Smooth muscle cell (in vitro differentiated cells): ENCODE measurements at regions not wholly inside any gene's neighbourhood (a gene's known extent, or its start where the extent isn't known, plus 50 kb on each side); places are given as distances from the start of the nearest gene placed in this dataset.

Source experiments
- DNase-seq: peaks from one replicate; lab custom pipeline; 2025; ENCODE audit not compliant: unreplicated experiment; lab: John Stamatoyannopoulos, UW
- H2AFZ ChIP-seq: fragments of 200-600 bp; sonication (generic); 2 replicates; pipeline ENCODE4 v1.6.0; 2016; ENCODE audit warnings: antibody characterized with exemption, low read depth, mild to moderate bottlenecking
- H3F3A ChIP-seq: fragments of 200-600 bp; sonication (generic); 2 replicates; pipeline ENCODE4 v1.6.0; 2017; ENCODE audit warnings: antibody characterized with exemption, low read depth
- H3K27ac ChIP-seq: fragments of 200-600 bp; sonication (generic); 2 replicates; pipeline ENCODE4 v1.5.1; 2016; ENCODE audit warnings: low read depth, mild to moderate bottlenecking
- H3K27me3 ChIP-seq: fragments of 200-600 bp; sonication (generic); 2 replicates; pipeline ENCODE4 v1.6.1; 2016; ENCODE audit warnings: low read depth, mild to moderate bottlenecking
- H3K36me3 ChIP-seq: fragments of 200-600 bp; sonication (generic); 2 replicates; pipeline ENCODE4 v1.5.1; 2016; ENCODE audit warnings: low read depth
- H3K4me1 ChIP-seq: fragments of 200-600 bp; sonication (generic); 2 replicates; pipeline ENCODE4 v1.5.1; 2016; ENCODE audit warnings: low read depth
- H3K4me2 ChIP-seq: fragments of 200-600 bp; sonication (generic); 2 replicates; pipeline ENCODE4 v1.6.0; 2016; ENCODE audit warnings: mild to moderate bottlenecking
- H3K4me3 ChIP-seq: fragments of 200-600 bp; sonication (generic); 2 replicates; pipeline ENCODE4 v1.5.1; 2016; ENCODE audit warnings: mild to moderate bottlenecking
- H3K79me2 ChIP-seq: fragments of 200-600 bp; sonication (generic); 2 replicates; pipeline ENCODE4 v1.6.0; 2016; ENCODE audit warnings: low read depth, mild to moderate bottlenecking
- H3K9ac ChIP-seq: fragments of 200-600 bp; sonication (generic); 2 replicates; pipeline ENCODE4 v1.6.0; 2016; ENCODE audit warnings: low read depth
- H3K9me3 ChIP-seq: fragments of 200-600 bp; sonication (generic); replicated peaks from 2 replicates; pipeline ENCODE4 v1.5.1; 2016; ENCODE audit warnings: low read depth
- H4K20me1 ChIP-seq: fragments of 200-600 bp; sonication (generic); 2 replicates; pipeline ENCODE4 v1.6.0; 2016; ENCODE audit warnings: low read depth
- CTCF ChIP-seq: fragments of 200-600 bp; sonication (generic); IDR thresholded peaks from 2 replicates; pipeline ENCODE4 v1.5.1; 2017; ENCODE audit warnings: borderline replicate concordance, mild to moderate bottlenecking, antibody characterized with exemption; ENCODE audit not compliant: insufficient read depth, poor library complexity, severe bottlenecking
- WGBS: methylation state at CpG from one replicate; pipeline ENCODE4 v1.1.7; 2016; ENCODE audit warnings: low lambda C conversion rate; 5-methylcytosine and 5-hydroxymethylcytosine counted together

GRCh38 chr13:104301171-104301975, 1235.2 kb upstream of the SLC10A2 start:
- no peak overlapping the region for H3K9ac ChIP-seq
- no peak for DNase-seq
- no peaks in the 10 kb centered on the region for H3F3A ChIP-seq
- H3K36me3 ChIP-seq, result no peaks in the 10 kb centered on the region
- H3K27ac ChIP-seq, result no peak overlapping the region
- 95% methylated on average over 4 of the region's 4 CpGs for WGBS
- H3K27me3 ChIP-seq, result no peaks in the 10 kb centered on the region
- no peak overlapping the region for H3K4me2 ChIP-seq
- H3K4me3 ChIP-seq, result no peak overlapping the region
- no peak overlapping the region for H2AFZ ChIP-seq
- TF ChIP-seq CTCF, result no peak
- no peaks in the 10 kb centered on the region for H3K9me3 ChIP-seq
- H3K4me1 ChIP-seq, result no peaks in the 10 kb centered on the region
- no peaks in the 10 kb centered on the region for H4K20me1 ChIP-seq
- no peaks in the 10 kb centered on the region for H3K79me2 ChIP-seq

GRCh38 chr13:104297075-104297474, 1230.9 kb upstream of the SLC10A2 start:
- no peaks in the 10 kb centered on the region for H3K27me3 ChIP-seq
- H2AFZ ChIP-seq, result no peak overlapping the region
- H3K36me3 ChIP-seq, result no peaks in the 10 kb centered on the region
- TF ChIP-seq CTCF, result no peak
- no peak overlapping the region for H3K4me2 ChIP-seq
- no peaks in the 10 kb centered on the region for H3K9me3 ChIP-seq
- 85% methylated on average over 2 of the region's 2 CpGs for WGBS
- H4K20me1 ChIP-seq, result no peaks in the 10 kb centered on the region
- no peak overlapping the region for H3K27ac ChIP-seq
- H3K4me3 ChIP-seq, result no peak overlapping the region
- H3K79me2 ChIP-seq, result no peaks in the 10 kb centered on the region
- no peak for DNase-seq
- no peak overlapping the region for H3K9ac ChIP-seq
- no peaks in the 10 kb centered on the region for H3K4me1 ChIP-seq
- H3F3A ChIP-seq, result no peaks in the 10 kb centered on the region

GRCh38 chr13:104296286-104296685, 1230.1 kb upstream of the SLC10A2 start:
- no peaks in the 10 kb centered on the region for H3F3A ChIP-seq
- H3K27ac ChIP-seq, result no peak overlapping the region
- no peak for DNase-seq
- no peak overlapping the region for H3K4me2 ChIP-seq
- H3K27me3 ChIP-seq, result no peaks in the 10 kb centered on the region
- H3K79me2 ChIP-seq, result no peaks in the 10 kb centered on the region
- no peaks in the 10 kb centered on the region for H3K4me1 ChIP-seq
- TF ChIP-seq CTCF, result no peak
- no peak overlapping the region for H3K4me3 ChIP-seq
- H3K36me3 ChIP-seq, result no peaks in the 10 kb centered on the region
- H2AFZ ChIP-seq, result no peak overlapping the region
- 89% methylated on average over 1 of the region's 1 CpG for WGBS
- no peak overlapping the region for H3K9ac ChIP-seq
- H3K9me3 ChIP-seq, result no peaks in the 10 kb centered on the region
- no peaks in the 10 kb centered on the region for H4K20me1 ChIP-seq

GRCh38 chr13:104295537-104295936, 1229.3 kb upstream of the SLC10A2 start:
- Histone ChIP-seq H3K27ac (no peak overlapping the region), H4K20me1 (no peaks in the 10 kb centered on the region), H3K4me2 (no peak overlapping the region), H2AFZ (no peak overlapping the region), H3K4me1 (no peaks in the 10 kb centered on the region), H3F3A (no peaks in the 10 kb centered on the region), H3K4me3 (no peak overlapping the region), H3K79me2 (no peaks in the 10 kb centered on the region), H3K27me3 (no peaks in the 10 kb centered on the region), H3K9me3 (no peaks in the 10 kb centered on the region), H3K9ac (no peak overlapping the region), H3K36me3 (no peaks in the 10 kb centered on the region)
- whole genome bisulfite sequencing, result 89% methylated on average over 5 of the region's 5 CpGs
- no peak for TF ChIP-seq CTCF
- no peak for DNase-seq
